SU-DHL-6 (cell line): ENCODE measurements at regions not wholly inside any gene's neighbourhood (a gene's known extent, or its start where the extent isn't known, plus 50 kb on each side); places are given as distances from the start of the nearest gene placed in this dataset.

Source experiments
- CTCF ChIP-seq: fragments of 200-600 bp; sonication (generic); IDR thresholded peaks from one replicate; pipeline ENCODE4 v1.5.1; 2017; ENCODE audit warnings: antibody characterized with exemption, mild to moderate bottlenecking, low read length, moderate library complexity; ENCODE audit not compliant: insufficient read depth, poor library complexity, severe bottlenecking
- EZH2phosphoT487 ChIP-seq: fragments of 200-600 bp; sonication (generic), shearing (Covaris generic); conservative IDR thresholded peaks from 2 replicates; pipeline ENCODE4 v1.6.1; 2018; ENCODE audit warnings: mild to moderate bottlenecking, antibody characterized with exemption, low read length, moderate library complexity, mixed read lengths

- TF ChIP-seq CTCF, result no peak
- TF ChIP-seq EZH2phosphoT487, result no peak
Observed at GRCh38 chr12:9260931-9261330, 52.7 kb upstream of the PZP start.
